DOHH2 (cell line): ENCODE measurements at regions not wholly inside any gene's neighbourhood (a gene's known extent, or its start where the extent isn't known, plus 50 kb on each side); places are given as distances from the start of the nearest gene placed in this dataset.

ENCODE experiments used
- H3F3A ChIP-seq: fragments of 200-600 bp; sonication (generic), shearing (Covaris generic); 2 replicates; pipeline ENCODE4 v1.6.0; 2016; ENCODE audit warnings: antibody characterized with exemption, mild to moderate bottlenecking; ENCODE audit not compliant: control insufficient read depth, insufficient read depth
- H3K27ac ChIP-seq: fragments of 200-600 bp; sonication (generic); 2 replicates; pipeline ENCODE4 v1.5.1; 2014; ENCODE audit warnings: low read depth, mild to moderate bottlenecking, low read length, moderate library complexity
- H3K27me3 ChIP-seq: fragments of 200-600 bp; sonication (generic); 2 replicates; pipeline ENCODE4 v1.6.1; 2014; ENCODE audit warnings: mild to moderate bottlenecking, low read length, mixed read lengths; ENCODE audit not compliant: control insufficient read depth
- H3K36me3 ChIP-seq: fragments of 200-600 bp; sonication (generic); 2 replicates; pipeline ENCODE4 v1.6.1; 2014; ENCODE audit warnings: mild to moderate bottlenecking, low read length, moderate library complexity, mixed read lengths; ENCODE audit not compliant: control insufficient read depth
- H3K4me1 ChIP-seq: fragments of 200-600 bp; sonication (generic); 2 replicates; pipeline ENCODE4 v1.6.1; 2014; ENCODE audit warnings: mild to moderate bottlenecking, low read length, mixed read lengths; ENCODE audit not compliant: control insufficient read depth
- H3K4me2 ChIP-seq: fragments of 200-600 bp; sonication (generic); 2 replicates; pipeline ENCODE4 v1.6.0; 2014; ENCODE audit warnings: mild to moderate bottlenecking, low read length, moderate library complexity
- H3K4me3 ChIP-seq: fragments of 200-600 bp; sonication (generic); 2 replicates; pipeline ENCODE4 v1.5.1; 2014; ENCODE audit warnings: mild to moderate bottlenecking, low read length, mixed read lengths
- H3K79me2 ChIP-seq: fragments of 200-600 bp; sonication (generic); 2 replicates; pipeline ENCODE4 v1.6.1; 2014; ENCODE audit warnings: mild to moderate bottlenecking, low read length, mixed read lengths; ENCODE audit not compliant: control insufficient read depth
- H3K9me2 ChIP-seq: fragments of 200-600 bp; sonication (generic); replicated peaks from 2 replicates; pipeline ENCODE4 v1.6.1; 2014; ENCODE audit warnings: mild to moderate bottlenecking, low read length, mixed read lengths; ENCODE audit not compliant: control insufficient read depth
- H3K9me3 ChIP-seq: fragments of 200-600 bp; sonication (generic); 2 replicates; pipeline ENCODE4 v1.6.1; 2014; ENCODE audit warnings: antibody characterized with exemption, low read length, mixed read lengths; ENCODE audit not compliant: control insufficient read depth, insufficient read depth
- H4K20me1 ChIP-seq: fragments of 200-600 bp; sonication (generic); 2 replicates; pipeline ENCODE4 v1.6.0; 2014; ENCODE audit warnings: low read depth, mild to moderate bottlenecking, antibody characterized with exemption, low read length, moderate library complexity; ENCODE audit not compliant: control insufficient read depth, insufficient read depth
- CTCF ChIP-seq: fragments of 200-600 bp; sonication (generic); IDR thresholded peaks from one replicate; pipeline ENCODE4 v1.5.1; 2014; ENCODE audit warnings: antibody characterized with exemption, mild to moderate bottlenecking, low read depth, low read length; ENCODE audit not compliant: poor library complexity, severe bottlenecking
- EZH2phosphoT487 ChIP-seq: fragments of 200-600 bp; sonication (generic); IDR thresholded peaks from 2 replicates; pipeline ENCODE4 v1.6.1; 2017; ENCODE audit warnings: borderline replicate concordance, mild to moderate bottlenecking, antibody characterized with exemption, low read length, moderate library complexity, mixed read lengths

- H3K4me3 ChIP-seq: no peak overlapping the region
- no peaks in the 10 kb centered on the region for H3K9me2 ChIP-seq
- no peaks in the 10 kb centered on the region for H3K79me2 ChIP-seq
- no peaks in the 10 kb centered on the region for H4K20me1 ChIP-seq
- TF ChIP-seq CTCF (no peak), EZH2phosphoT487 (no peak)
- H3K36me3 ChIP-seq: no peaks in the 10 kb centered on the region
- H3K27me3 ChIP-seq: no peaks in the 10 kb centered on the region
- no peaks in the 10 kb centered on the region for H3K4me1 ChIP-seq
- H3K9me3 ChIP-seq: no peaks in the 10 kb centered on the region
- no peak overlapping the region for H3K27ac ChIP-seq
- no peaks in the 10 kb centered on the region for H3F3A ChIP-seq
- no peak overlapping the region for H3K4me2 ChIP-seq
Measured at GRCh38 chr20:41998539-41999341, 380.6 kb upstream of the CHD6 start.

GRCh38 chr20:41996951-41997350 lies 378.8 kb upstream of the CHD6 start:
- H3K27ac ChIP-seq: no peak overlapping the region
- no peaks in the 10 kb centered on the region for H3K9me3 ChIP-seq
- H3K4me3 ChIP-seq: no peak overlapping the region
- H3K27me3 ChIP-seq: no peaks in the 10 kb centered on the region
- H3F3A ChIP-seq: no peaks in the 10 kb centered on the region
- H3K79me2 ChIP-seq: no peaks in the 10 kb centered on the region
- no peak overlapping the region for H3K4me2 ChIP-seq
- no peaks in the 10 kb centered on the region for H3K36me3 ChIP-seq
- TF ChIP-seq CTCF (no peak), EZH2phosphoT487 (no peak)
- H4K20me1 ChIP-seq: no peaks in the 10 kb centered on the region
- H3K9me2 ChIP-seq: no peaks in the 10 kb centered on the region
- H3K4me1 ChIP-seq: no peaks in the 10 kb centered on the region

- no peaks in the 10 kb centered on the region for H3K36me3 ChIP-seq
- no peak overlapping the region for H3K27ac ChIP-seq
- H3K4me1 ChIP-seq: no peaks in the 10 kb centered on the region
- no peak overlapping the region for H3K4me3 ChIP-seq
- H3F3A ChIP-seq: no peaks in the 10 kb centered on the region
- H3K27me3 ChIP-seq: no peaks in the 10 kb centered on the region
- no peaks in the 10 kb centered on the region for H4K20me1 ChIP-seq
- H3K79me2 ChIP-seq: no peaks in the 10 kb centered on the region
- no peaks in the 10 kb centered on the region for H3K9me3 ChIP-seq
- TF ChIP-seq EZH2phosphoT487 (no peak), CTCF (no peak)
- H3K9me2 ChIP-seq: no peaks in the 10 kb centered on the region
- H3K4me2 ChIP-seq: no peak overlapping the region
Measured at GRCh38 chr20:41992481-41992880, 374.3 kb upstream of the CHD6 start.

- H3K9me2 ChIP-seq: no peaks in the 10 kb centered on the region
- H4K20me1 ChIP-seq: no peaks in the 10 kb centered on the region
- H3K4me2 ChIP-seq: no peak overlapping the region
- H3K27ac ChIP-seq: no peak overlapping the region
- no peaks in the 10 kb centered on the region for H3K4me1 ChIP-seq
- no peak overlapping the region for H3K4me3 ChIP-seq
- H3K9me3 ChIP-seq: no peaks in the 10 kb centered on the region
- no peaks in the 10 kb centered on the region for H3K79me2 ChIP-seq
- no peaks in the 10 kb centered on the region for H3F3A ChIP-seq
- TF ChIP-seq EZH2phosphoT487: no peak
- no peak for TF ChIP-seq CTCF
- no peaks in the 10 kb centered on the region for H3K27me3 ChIP-seq
- H3K36me3 ChIP-seq: no peaks in the 10 kb centered on the region
Measured at GRCh38 chr20:41991412-41991811, 373.2 kb upstream of the CHD6 start.
